ENCODE measurements at regions not wholly inside any gene's neighbourhood (a gene's known extent, or its start where the extent isn't known, plus 50 kb on each side); places are given as distances from the start of the nearest gene placed in this dataset.
"Not testable (repeated sequence)": the region's sequence is repeated elsewhere in the genome, so short reads cannot be mapped to it uniquely, and the experiment has no call there.

GRCh38 chr3:178219661-178220060 lies 316.6 kb upstream of the KCNMB2 start:
- not testable (repeated sequence) for DNase-seq (ENCODE audit: low read depth in 2 of 2)

- DNase-seq (ENCODE audit: low read depth in 2 of 2) = no peak
These were observed 312.4 kb upstream of the KCNMB2 start for GRCh38 chr3:178223876-178224275.

GRCh38 chr3:178226094-178226493 lies 310.1 kb upstream of the KCNMB2 start:
- DNase-seq (ENCODE audit: low read depth in 2 of 2) = no peak

GRCh38 chr3:178231645-178232044 lies 304.6 kb upstream of the KCNMB2 start:
- DNase-seq (ENCODE audit: low read depth in 2 of 2) = peak in 1 of 2 donors; percentile 2

GRCh38 chr3:178233371-178234071 lies 302.7 kb upstream of the KCNMB2 start:
- DNase-seq (ENCODE audit: low read depth in 2 of 2) = no peak

GRCh38 chr3:178236555-178237277 lies 299.5 kb upstream of the KCNMB2 start:
- no peak for DNase-seq (ENCODE audit: low read depth in 2 of 2)

- DNase-seq (ENCODE audit: low read depth in 2 of 2) = no peak
These were observed 298.1 kb upstream of the KCNMB2 start for GRCh38 chr3:178238179-178238578.

GRCh38 chr3:178244733-178245709 lies 291.2 kb upstream of the KCNMB2 start:
- peak in 1 of 2 donors; percentile 8 for DNase-seq (ENCODE audit: low read depth in 2 of 2)

- no peak for DNase-seq (ENCODE audit: low read depth in 2 of 2)
These were observed 290.2 kb upstream of the KCNMB2 start for GRCh38 chr3:178246004-178246403.

- DNase-seq (ENCODE audit: low read depth in 2 of 2) = peak; percentile 98 to 99
These were observed 280.9 kb upstream of the KCNMB2 start for GRCh38 chr3:178255315-178255714.

- DNase-seq (ENCODE audit: low read depth in 2 of 2) = no peak
These were observed 278.7 kb upstream of the KCNMB2 start for GRCh38 chr3:178257491-178257890.

GRCh38 chr3:178258121-178258520 lies 278.1 kb upstream of the KCNMB2 start:
- no peak for DNase-seq (ENCODE audit: low read depth in 2 of 2)

GRCh38 chr3:178259703-178260102 lies 276.5 kb upstream of the KCNMB2 start:
- no peak for DNase-seq (ENCODE audit: low read depth in 2 of 2)

GRCh38 chr3:178260887-178261565 lies 275.2 kb upstream of the KCNMB2 start:
- DNase-seq (ENCODE audit: low read depth in 2 of 2) = peak in 1 of 2 donors; percentile 36

GRCh38 chr3:178263236-178263916 lies 272.9 kb upstream of the KCNMB2 start:
- DNase-seq (ENCODE audit: low read depth in 2 of 2) = peak; percentile 81 to 85

- DNase-seq (ENCODE audit: low read depth in 2 of 2) = no peak
These were observed 268.9 kb upstream of the KCNMB2 start for GRCh38 chr3:178267158-178267844.

GRCh38 chr3:178270838-178271237 lies 265.4 kb upstream of the KCNMB2 start:
- no peak for DNase-seq (ENCODE audit: low read depth in 2 of 2)

GRCh38 chr3:178271740-178272387 lies 264.4 kb upstream of the KCNMB2 start:
- DNase-seq (ENCODE audit: low read depth in 2 of 2) = no peak

GRCh38 chr3:178272841-178273240 lies 263.4 kb upstream of the KCNMB2 start:
- no peak for DNase-seq (ENCODE audit: low read depth in 2 of 2)

GRCh38 chr3:178274711-178275110 lies 261.5 kb upstream of the KCNMB2 start:
- peak; percentile 28 to 77 for DNase-seq (ENCODE audit: low read depth in 2 of 2)

All from lung microvascular endothelial cell (primary cell).